ENCODE measurements at regions not wholly inside any gene's neighbourhood (a gene's known extent, or its start where the extent isn't known, plus 50 kb on each side); places are given as distances from the start of the nearest gene placed in this dataset.

GRCh38 chr10:2623675-2624274 is 443.6 kb upstream of the PFKP start:
- intact Hi-C loops (cut with DNase I) = no loop called here
- Histone ChIP-seq H3K4me3 (no peak overlapping the region), H3K4me1 (no peaks in the 10 kb centered on the region), H3K27ac (no peak overlapping the region), H3K36me3 (no peaks in the 10 kb centered on the region), H3K27me3 (no peaks in the 10 kb centered on the region), H3K9me3 (peaks cover 0 to 6% (median 0%) of the 10 kb centered on the region in 4 donors)
- no peak for TF ChIP-seq CTCF (IDR thresholded peaks at IDR 0.05)
- TF ChIP-seq POLR2A (IDR thresholded peaks at IDR 0.05) = no peak
- no peak for TF ChIP-seq EP300 (IDR thresholded peaks at IDR 0.05)
- no peak for TF ChIP-seq POLR2AphosphoS5 (IDR thresholded peaks at IDR 0.05)
- DNase-seq = no peak
- WGBS, 2 donors = 88 to 89% methylated on average over 12 of the region's 12 CpGs

- H3K27ac ChIP-seq = no peak overlapping the region
- H3K9me3 ChIP-seq = peaks cover 0 to 6% (median 0%) of the 10 kb centered on the region in 4 donors
- H3K4me1 ChIP-seq = no peaks in the 10 kb centered on the region
- no peaks in the 10 kb centered on the region for H3K27me3 ChIP-seq
- intact Hi-C loops (cut with DNase I) = no loop called here
- H3K4me3 ChIP-seq = no peak overlapping the region
- TF ChIP-seq CTCF (IDR thresholded peaks at IDR 0.05) = no peak
- TF ChIP-seq POLR2A (IDR thresholded peaks at IDR 0.05) = no peak
- no peak for TF ChIP-seq POLR2AphosphoS5 (IDR thresholded peaks at IDR 0.05)
- TF ChIP-seq EP300 (IDR thresholded peaks at IDR 0.05) = no peak
- WGBS, 2 donors = 80 to 84% methylated on average over 5 of the region's 5 CpGs
- H3K36me3 ChIP-seq = no peaks in the 10 kb centered on the region
- DNase-seq = no peak
These were observed 446.4 kb upstream of the PFKP start for GRCh38 chr10:2620827-2621521.

- Histone ChIP-seq H3K27me3 (no peaks in the 10 kb centered on the region), H3K36me3 (no peaks in the 10 kb centered on the region), H3K4me1 (no peaks in the 10 kb centered on the region), H3K27ac (no peak overlapping the region), H3K9me3 (peaks cover 0 to 6% (median 0%) of the 10 kb centered on the region in 4 donors), H3K4me3 (no peak overlapping the region)
- TF ChIP-seq EP300 (IDR thresholded peaks at IDR 0.05) = no peak
- TF ChIP-seq POLR2AphosphoS5 (IDR thresholded peaks at IDR 0.05) = no peak
- TF ChIP-seq CTCF (IDR thresholded peaks at IDR 0.05) = no peak
- no peak for TF ChIP-seq POLR2A (IDR thresholded peaks at IDR 0.05)
- intact Hi-C loops (cut with DNase I) = no loop called here
- WGBS, 2 donors = 62 to 63% methylated on average over 4 of the region's 4 CpGs
- no peak for DNase-seq
These were observed 447.4 kb upstream of the PFKP start for GRCh38 chr10:2619916-2620315.

DNA sequence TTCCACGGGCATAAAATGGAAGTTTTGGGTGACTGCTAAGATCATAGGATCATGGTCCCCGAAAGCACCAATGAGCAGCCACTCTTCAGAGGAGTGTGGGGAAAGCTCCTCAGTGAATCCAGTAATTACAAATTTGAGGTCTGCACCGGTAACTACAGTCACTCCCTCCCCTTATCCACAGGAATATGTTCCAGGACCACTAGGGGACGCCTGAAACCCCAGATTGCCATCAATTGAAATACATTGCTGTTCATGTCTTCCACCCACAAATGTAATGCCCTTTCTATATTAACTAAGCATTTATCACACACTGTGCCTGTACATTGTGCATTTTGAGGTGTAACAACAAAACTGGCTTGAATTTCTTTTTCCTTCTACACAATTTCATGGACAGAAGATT is 447.9 kb upstream of the PFKP start:
- intact Hi-C loops (cut with DNase I) = no loop called here
- Histone ChIP-seq H3K4me3 (no peak overlapping the region), H3K4me1 (no peaks in the 10 kb centered on the region), H3K9me3 (peaks cover 0 to 2% (median 0%) of the 10 kb centered on the region in 4 donors), H3K27ac (no peak overlapping the region), H3K36me3 (no peaks in the 10 kb centered on the region), H3K27me3 (no peaks in the 10 kb centered on the region)
- 47 to 55% methylated on average over 4 of the region's 4 CpGs for WGBS, 2 donors
- TF ChIP-seq CTCF (IDR thresholded peaks at IDR 0.05) (no peak), POLR2A (IDR thresholded peaks at IDR 0.05) (no peak), EP300 (IDR thresholded peaks at IDR 0.05) (no peak), POLR2AphosphoS5 (IDR thresholded peaks at IDR 0.05) (no peak)
- DNase-seq = no peak

All from sigmoid colon (tissue), 6 donors.